ENCODE measurements at regions not wholly inside any gene's neighbourhood (a gene's known extent, or its start where the extent isn't known, plus 50 kb on each side); places are given as distances from the start of the nearest gene placed in this dataset.

DNA sequence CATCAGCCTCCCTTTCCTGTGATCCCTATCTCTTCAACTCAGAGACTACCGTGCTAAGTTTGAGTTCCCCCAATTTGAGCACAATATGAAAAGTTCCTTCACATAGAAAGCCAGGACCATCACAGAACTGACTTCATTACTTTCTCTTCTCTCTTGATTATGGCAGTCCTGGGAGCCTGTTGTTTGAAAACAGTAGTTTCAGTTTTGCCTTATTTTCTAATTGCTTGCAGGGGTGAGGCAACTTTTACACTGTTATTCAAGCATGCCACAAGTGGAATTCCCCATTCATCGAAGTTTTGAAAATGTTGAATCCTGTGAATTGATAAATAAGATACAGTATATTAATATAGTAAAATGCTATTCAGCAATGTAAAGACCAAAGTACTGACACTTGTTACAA, 569.7 kb upstream of the MARCKS start:
- Histone ChIP-seq H3K9ac (no peak overlapping the region), H3K4me3 (ENCODE audit: low read depth in 2 of 2, low read length in 1 of 2) (no peak overlapping the region), H3K4me1 (ENCODE audit: control insufficient read depth in 1 of 2, insufficient read depth in 2 of 2, low read depth in 1 of 2, low read length in 1 of 2) (no peaks in the 10 kb centered on the region), H2AFZ (ENCODE audit: low read depth) (no peak overlapping the region), H3K4me2 (no peak overlapping the region), H3K27ac (ENCODE audit: low read depth in 2 of 2, low read length in 1 of 2) (no peak overlapping the region), H3K9me3 (peaks cover 13% of the 10 kb centered on the region; the same call in 1 of the 2 replicates), H4K20me1 (ENCODE audit: insufficient read depth) (no peaks in the 10 kb centered on the region), H3K79me2 (ENCODE audit: insufficient read depth) (no peaks in the 10 kb centered on the region), H3K36me3 (replicated peaks in 1 of 2; ENCODE audit: control insufficient read depth in 1 of 2, insufficient read depth in 2 of 2, low read length in 1 of 2) (no peaks in the 10 kb centered on the region), H3K9me2 (no peaks in the 10 kb centered on the region), H3F3A (replicated peaks; ENCODE audit: insufficient read depth) (peaks cover 7% of the 10 kb centered on the region), H3K27me3 (ENCODE audit: insufficient read depth) (no peaks in the 10 kb centered on the region)
- ChIA-PET CTCF (no interaction called here), POLR2A (no interaction called here)
- no peak for DNase-seq
- 52% methylated on average over 2 of the region's 2 CpGs for WGBS (ENCODE audit: low lambda C conversion rate)
- TF ChIP-seq NFIC (IDR thresholded peaks at IDR 0.05; ENCODE audit: borderline replicate concordance): no peak
- TF ChIP-seq TCF12 (IDR thresholded peaks at IDR 0.05): no peak
- TF ChIP-seq GATA2 (CRISPR knock-in tag; IDR thresholded peaks at IDR 0.05): no peak
- TF ChIP-seq FOXM1 (IDR thresholded peaks at IDR 0.05; ENCODE audit: low read depth): no peak
- TF ChIP-seq USF2 (IDR thresholded peaks at IDR 0.05; ENCODE audit: borderline replicate concordance, low read depth, low read length): no peak
- TF ChIP-seq, protein P1, sequence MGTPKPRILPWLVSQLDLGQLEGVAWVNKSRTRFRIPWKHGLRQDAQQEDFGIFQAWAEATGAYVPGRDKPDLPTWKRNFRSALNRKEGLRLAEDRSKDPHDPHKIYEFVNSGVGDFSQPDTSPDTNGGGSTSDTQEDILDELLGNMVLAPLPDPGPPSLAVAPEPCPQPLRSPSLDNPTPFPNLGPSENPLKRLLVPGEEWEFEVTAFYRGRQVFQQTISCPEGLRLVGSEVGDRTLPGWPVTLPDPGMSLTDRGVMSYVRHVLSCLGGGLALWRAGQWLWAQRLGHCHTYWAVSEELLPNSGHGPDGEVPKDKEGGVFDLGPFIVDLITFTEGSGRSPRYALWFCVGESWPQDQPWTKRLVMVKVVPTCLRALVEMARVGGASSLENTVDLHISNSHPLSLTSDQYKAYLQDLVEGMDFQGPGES (IDR thresholded peaks at IDR 0.05; ENCODE audit: low read depth, low read length): no peak
- no peak for TF ChIP-seq PBX3 (IDR thresholded peaks at IDR 0.05)
- TF ChIP-seq FOXJ3 (CRISPR knock-in tag; IDR thresholded peaks at IDR 0.05): no peak
- no peak for TF ChIP-seq RCOR1 (IDR thresholded peaks at IDR 0.05; ENCODE audit: low read length)
- TF ChIP-seq ELF1 (IDR thresholded peaks at IDR 0.05): no peak

DNA sequence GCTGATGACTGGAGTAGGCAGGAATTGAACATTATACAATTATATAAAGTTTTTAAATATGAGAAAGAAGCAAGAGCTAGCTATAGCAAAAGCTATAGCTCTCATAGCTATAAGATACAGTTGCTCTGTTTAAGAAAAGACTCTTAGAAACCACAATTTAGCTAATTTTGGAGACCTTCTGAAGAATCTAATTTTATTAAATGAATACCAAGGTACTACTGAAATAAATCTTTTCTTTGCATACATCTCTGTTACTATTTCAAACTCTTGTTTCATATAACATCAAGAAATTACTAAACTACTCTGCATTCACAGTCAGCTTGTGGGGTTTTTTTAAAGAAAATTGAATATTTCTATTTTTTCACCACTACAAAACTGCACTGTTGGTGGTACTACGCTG, 568.7 kb upstream of the MARCKS start:
- Histone ChIP-seq H3K4me1 (ENCODE audit: control insufficient read depth in 1 of 2, insufficient read depth in 2 of 2, low read depth in 1 of 2, low read length in 1 of 2) (no peaks in the 10 kb centered on the region; a peak in 1 of 4 replicates), H3K9ac (no peak overlapping the region), H3K4me3 (ENCODE audit: low read depth in 2 of 2, low read length in 1 of 2) (no peak overlapping the region), H4K20me1 (ENCODE audit: insufficient read depth) (no peaks in the 10 kb centered on the region), H3F3A (replicated peaks; ENCODE audit: insufficient read depth) (peaks cover 8% of the 10 kb centered on the region), H3K79me2 (ENCODE audit: insufficient read depth) (no peaks in the 10 kb centered on the region), H3K9me3 (peaks cover 13% of the 10 kb centered on the region; the same call in 1 of the 2 replicates), H3K27ac (ENCODE audit: low read depth in 2 of 2, low read length in 1 of 2) (no peak overlapping the region), H2AFZ (ENCODE audit: low read depth) (no peak overlapping the region), H3K27me3 (ENCODE audit: insufficient read depth) (no peaks in the 10 kb centered on the region), H3K36me3 (replicated peaks in 1 of 2; ENCODE audit: control insufficient read depth in 1 of 2, insufficient read depth in 2 of 2, low read length in 1 of 2) (no peaks in the 10 kb centered on the region), H3K9me2 (no peaks in the 10 kb centered on the region), H3K4me2 (no peak overlapping the region)
- CTCF ChIA-PET: interaction anchor here (0.6 to 1.1 kb wide), 3 partner anchors 11 to 990 kb away, joined by 3 read pairs; no protein-coding TSS in a partner anchor
- POLR2A ChIA-PET: no interaction called here
- no peak for TF ChIP-seq USF2 (IDR thresholded peaks at IDR 0.05; ENCODE audit: borderline replicate concordance, low read depth, low read length)
- no peak for TF ChIP-seq JUND (IDR thresholded peaks at IDR 0.05)
- no peak for TF ChIP-seq RFX5 (IDR thresholded peaks at IDR 0.05; ENCODE audit: low read length)
- no peak for TF ChIP-seq SIN3A (IDR thresholded peaks at IDR 0.05; ENCODE audit: borderline replicate concordance, low read depth, low read length)
- no peak for TF ChIP-seq MEF2A (IDR thresholded peaks at IDR 0.05; ENCODE audit: borderline replicate concordance, low read depth)
- no peak for TF ChIP-seq MXI1 (IDR thresholded peaks at IDR 0.05; ENCODE audit: low read depth, low read length)
- TF ChIP-seq NRF1 (IDR thresholded peaks at IDR 0.05; ENCODE audit: low read depth, low read length): no peak
- no peak for TF ChIP-seq NFIC (IDR thresholded peaks at IDR 0.05; ENCODE audit: borderline replicate concordance)
- no peak for TF ChIP-seq GABPA (IDR thresholded peaks at IDR 0.05; ENCODE audit: low read depth)
- no peak for TF ChIP-seq EZH2phosphoT487 (IDR thresholded peaks at IDR 0.05; ENCODE audit: borderline replicate concordance, low read depth)
- TF ChIP-seq GATA2 (CRISPR knock-in tag; IDR thresholded peaks at IDR 0.05): no peak
- no peak for TF ChIP-seq TAF1 (IDR thresholded peaks at IDR 0.05; ENCODE audit: borderline replicate concordance, low read depth, low read length)
- TF ChIP-seq FOSL2 (IDR thresholded peaks at IDR 0.05; ENCODE audit: borderline replicate concordance, low read depth): no peak
- 96% methylated on average over 1 of the region's 1 CpG for WGBS (ENCODE audit: low lambda C conversion rate)
- DNase-seq: no peak

Data from SK-N-SH (cell line).